ENCODE measurements at regions not wholly inside any gene's neighbourhood (a gene's known extent, or its start where the extent isn't known, plus 50 kb on each side); places are given as distances from the start of the nearest gene placed in this dataset.

DNA sequence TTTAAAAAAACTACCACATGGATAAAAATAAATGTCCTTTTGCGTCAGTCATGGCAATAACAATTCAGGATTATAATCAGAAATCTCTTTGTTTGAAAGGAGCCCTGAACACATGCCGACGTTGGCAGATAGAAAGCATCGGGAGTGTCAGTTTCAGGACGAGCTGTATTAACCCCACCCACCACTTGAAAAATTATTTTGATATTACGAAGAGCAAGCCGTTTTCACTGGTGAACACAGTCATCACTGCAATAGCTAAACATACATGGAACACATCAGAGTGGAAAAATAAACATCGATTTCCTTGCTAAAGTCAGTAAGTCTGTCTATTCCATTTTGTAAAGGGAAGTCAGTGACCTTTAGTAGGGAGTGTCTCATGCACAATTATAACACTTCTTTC is 266.4 kb upstream of the FBXL7 start:
- Histone ChIP-seq H3K36me3 (no peaks in the 10 kb centered on the region), H3K27ac (no peak overlapping the region), H3K27me3 (replicated peaks) (no peaks in the 10 kb centered on the region), H3K4me1 (replicated peaks) (no peaks in the 10 kb centered on the region; the same call in 1 of the 2 replicates), H3K9me3 (replicated peaks) (no peaks in the 10 kb centered on the region), H3K4me3 (peak overlapping the region; percentile 3; the same call in 1 of the 2 replicates)
- peak in 1 of 2 experiments; percentile 18 for DNase-seq (ENCODE audit: low read depth in 1 of 2, low spot score in 2 of 2)

- Histone ChIP-seq H3K36me3 (no peaks in the 10 kb centered on the region), H3K27me3 (replicated peaks) (no peaks in the 10 kb centered on the region; the same call in 1 of the 2 replicates), H3K9me3 (replicated peaks) (no peaks in the 10 kb centered on the region), H3K4me3 (no peak overlapping the region), H3K4me1 (replicated peaks) (no peaks in the 10 kb centered on the region), H3K27ac (no peak overlapping the region)
- no peak for DNase-seq (ENCODE audit: low read depth in 1 of 2, low spot score in 2 of 2)
These were observed 277.8 kb upstream of the FBXL7 start for GRCh38 chr5:15222156-15222555.

DNA sequence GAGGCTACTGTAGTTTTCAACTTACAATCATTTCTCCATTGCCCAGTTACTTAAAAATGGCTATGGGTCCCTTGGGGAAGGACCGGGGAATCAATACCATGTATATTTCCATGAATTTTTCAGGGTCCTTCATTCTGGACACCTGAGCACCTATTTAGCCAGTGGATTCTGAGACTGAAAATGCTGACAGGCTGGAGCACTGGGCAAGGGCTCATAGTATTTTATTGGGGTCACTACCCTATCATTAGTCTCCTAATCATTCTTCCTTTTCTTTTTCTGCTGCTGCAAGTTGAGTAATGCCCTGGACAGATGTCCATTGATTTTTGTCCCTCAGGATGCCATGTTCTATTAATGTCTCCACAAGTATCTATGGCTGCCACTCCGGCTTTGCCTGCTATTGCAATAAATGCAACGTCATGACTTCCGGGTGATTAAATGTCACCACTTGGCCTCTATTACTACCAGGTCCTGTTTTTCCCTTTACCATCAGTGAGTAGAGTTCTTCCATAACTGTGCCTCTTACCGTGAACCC is 279.3 kb upstream of the FBXL7 start:
- Histone ChIP-seq H3K36me3 (no peaks in the 10 kb centered on the region), H3K9me3 (replicated peaks) (no peaks in the 10 kb centered on the region), H3K27ac (no peak overlapping the region), H3K27me3 (replicated peaks) (no peaks in the 10 kb centered on the region; the same call in 1 of the 2 replicates), H3K4me3 (no peak overlapping the region), H3K4me1 (replicated peaks) (no peaks in the 10 kb centered on the region)
- no peak for DNase-seq (ENCODE audit: low read depth in 1 of 2, low spot score in 2 of 2)

GRCh38 chr5:15215056-15215455 is 284.9 kb upstream of the FBXL7 start:
- H3K27ac ChIP-seq, result no peak overlapping the region

DNA sequence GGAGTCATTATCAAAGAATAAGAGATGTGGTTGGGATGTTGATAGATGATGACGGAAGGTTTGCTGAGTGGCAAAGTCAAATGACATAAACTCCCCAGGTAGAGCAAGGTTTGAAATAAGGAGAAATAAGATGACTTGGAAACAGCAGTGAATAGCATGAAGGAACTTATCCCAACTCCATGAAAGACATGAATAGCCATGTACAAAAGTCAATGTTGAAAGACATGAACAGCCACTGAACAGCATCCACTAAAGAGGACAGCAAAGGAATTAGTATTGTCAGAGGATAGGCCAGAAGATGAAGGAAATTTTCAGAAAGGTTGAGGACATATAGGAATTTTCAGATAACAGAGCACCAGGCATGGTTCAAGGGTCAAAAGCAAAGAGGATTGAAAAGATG is 286.0 kb upstream of the FBXL7 start:
- no peaks in the 10 kb centered on the region for H3K4me1 ChIP-seq (replicated peaks)
- H3K27ac ChIP-seq, result no peak overlapping the region
- no peak for DNase-seq (ENCODE audit: low read depth in 1 of 2, low spot score in 2 of 2)
- H3K27me3 ChIP-seq (replicated peaks), result 0 out of 2 replicates have a peak, but pooled peaks cover 4% of the 10 kb centered on the region
- H3K36me3 ChIP-seq, result no peaks in the 10 kb centered on the region
- no peaks in the 10 kb centered on the region for H3K9me3 ChIP-seq (replicated peaks)
- no peak overlapping the region for H3K4me3 ChIP-seq

More at GRCh38 chr5:15215056-15215455, 284.9 kb upstream of the FBXL7 start:
- no peak for DNase-seq (ENCODE audit: low read depth in 1 of 2, low spot score in 2 of 2)
- no peak overlapping the region for H3K4me3 ChIP-seq
- no peaks in the 10 kb centered on the region for H3K4me1 ChIP-seq (replicated peaks)
- H3K36me3 ChIP-seq, result no peaks in the 10 kb centered on the region
- 0 out of 2 replicates have a peak, but pooled peaks cover 4% of the 10 kb centered on the region for H3K27me3 ChIP-seq (replicated peaks)
- H3K9me3 ChIP-seq (replicated peaks), result no peaks in the 10 kb centered on the region

DNA sequence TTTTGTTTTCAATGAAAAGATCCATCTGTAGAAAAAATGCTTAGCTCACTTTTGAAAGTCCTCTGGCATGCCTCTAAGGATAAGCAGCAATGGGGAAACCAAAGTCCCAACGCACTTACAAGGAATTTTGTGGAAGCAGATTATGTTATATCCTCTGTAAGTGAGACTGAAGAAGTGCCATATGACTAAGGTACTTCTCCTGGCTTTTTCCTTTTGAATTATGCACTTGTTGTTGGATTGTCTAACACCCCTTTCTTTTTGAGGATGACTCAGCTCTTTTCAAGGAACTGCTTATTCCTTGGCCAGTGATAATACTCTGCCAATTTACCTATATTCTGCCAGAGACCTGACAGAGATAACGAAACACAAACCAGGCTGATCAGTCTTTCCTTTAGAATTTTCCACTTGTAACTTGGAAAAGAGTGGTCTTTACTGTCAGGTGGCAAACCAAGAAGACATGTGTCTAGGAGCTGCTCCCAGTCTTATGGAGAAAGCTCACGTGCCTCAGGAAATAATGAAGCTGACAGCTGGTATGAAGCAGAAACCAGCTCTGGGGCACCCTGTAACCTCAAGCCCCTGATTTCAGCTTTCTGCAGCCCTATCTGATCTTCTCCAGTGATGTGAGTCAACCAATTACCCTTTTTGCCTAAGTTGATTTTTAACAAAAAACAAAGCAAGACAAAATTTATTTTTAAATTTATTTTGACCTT is 290.8 kb upstream of the FBXL7 start:
- no peaks in the 10 kb centered on the region for H3K4me1 ChIP-seq (replicated peaks)
- no peak for DNase-seq (ENCODE audit: low read depth in 1 of 2, low spot score in 2 of 2)
- H3K36me3 ChIP-seq, result no peaks in the 10 kb centered on the region

GRCh38 chr5:15206133-15206532 is 293.8 kb upstream of the FBXL7 start:
- Histone ChIP-seq H3K9me3 (replicated peaks) (no peaks in the 10 kb centered on the region), H3K27me3 (replicated peaks) (0 out of 2 replicates have a peak, but pooled peaks cover 4% of the 10 kb centered on the region), H3K36me3 (no peaks in the 10 kb centered on the region), H3K4me1 (replicated peaks) (no peaks in the 10 kb centered on the region), H3K4me3 (no peak overlapping the region), H3K27ac (no peak overlapping the region)
- no peak for DNase-seq (ENCODE audit: low read depth in 1 of 2, low spot score in 2 of 2)

More for the DNA sequence above, 290.8 kb upstream of the FBXL7 start:
- no peaks in the 10 kb centered on the region for H3K9me3 ChIP-seq (replicated peaks)
- H3K4me3 ChIP-seq, result no peak overlapping the region
- 0 out of 2 replicates have a peak, but pooled peaks cover 4% of the 10 kb centered on the region for H3K27me3 ChIP-seq (replicated peaks)
- H3K27ac ChIP-seq, result no peak overlapping the region

- Histone ChIP-seq H3K27me3 (replicated peaks) (no peaks in the 10 kb centered on the region), H3K9me3 (replicated peaks) (no peaks in the 10 kb centered on the region), H3K36me3 (no peaks in the 10 kb centered on the region), H3K4me1 (replicated peaks) (no peaks in the 10 kb centered on the region), H3K27ac (no peak overlapping the region), H3K4me3 (no peak overlapping the region)
- DNase-seq (ENCODE audit: low read depth in 1 of 2, low spot score in 2 of 2), result peak in 1 of 2 experiments; percentile 2
These were observed 296.6 kb upstream of the FBXL7 start for GRCh38 chr5:15203376-15203775.

DNA sequence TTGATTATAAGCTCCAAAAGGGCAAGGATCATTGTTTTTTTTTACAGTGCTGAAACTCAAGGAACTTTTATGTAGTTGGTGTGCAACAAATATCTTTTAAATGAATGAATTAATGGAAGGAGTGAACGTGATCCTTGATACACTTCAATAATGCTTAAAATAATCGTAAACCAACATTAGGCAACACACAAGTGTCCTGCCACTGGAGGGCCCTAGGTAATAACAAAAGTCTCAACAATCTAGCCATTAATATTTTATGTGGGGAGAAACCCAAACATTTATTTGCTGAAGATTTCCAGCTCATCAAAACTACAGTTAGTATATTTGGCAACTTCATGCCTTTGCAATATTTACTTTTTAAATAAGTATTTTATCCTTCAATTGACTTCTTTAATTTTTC is 309.0 kb upstream of the FBXL7 start:
- Histone ChIP-seq H3K9me3 (replicated peaks) (no peaks in the 10 kb centered on the region), H3K27ac (no peak overlapping the region), H3K27me3 (replicated peaks) (no peaks in the 10 kb centered on the region), H3K36me3 (no peaks in the 10 kb centered on the region), H3K4me1 (replicated peaks) (no peaks in the 10 kb centered on the region), H3K4me3 (no peak overlapping the region)
- no peak for DNase-seq (ENCODE audit: low read depth in 1 of 2, low spot score in 2 of 2)

GRCh38 chr5:15183520-15183919 is 311.9 kb upstream of the ANKH start:
- no peaks in the 10 kb centered on the region; the same call in 1 of the 2 replicates for H3K27me3 ChIP-seq (replicated peaks)
- no peak for DNase-seq (ENCODE audit: low read depth in 1 of 2, low spot score in 2 of 2)
- no peak overlapping the region for H3K4me3 ChIP-seq
- no peak overlapping the region for H3K27ac ChIP-seq
- H3K9me3 ChIP-seq (replicated peaks), result no peaks in the 10 kb centered on the region
- no peaks in the 10 kb centered on the region for H3K36me3 ChIP-seq
- no peaks in the 10 kb centered on the region for H3K4me1 ChIP-seq (replicated peaks)

DNA sequence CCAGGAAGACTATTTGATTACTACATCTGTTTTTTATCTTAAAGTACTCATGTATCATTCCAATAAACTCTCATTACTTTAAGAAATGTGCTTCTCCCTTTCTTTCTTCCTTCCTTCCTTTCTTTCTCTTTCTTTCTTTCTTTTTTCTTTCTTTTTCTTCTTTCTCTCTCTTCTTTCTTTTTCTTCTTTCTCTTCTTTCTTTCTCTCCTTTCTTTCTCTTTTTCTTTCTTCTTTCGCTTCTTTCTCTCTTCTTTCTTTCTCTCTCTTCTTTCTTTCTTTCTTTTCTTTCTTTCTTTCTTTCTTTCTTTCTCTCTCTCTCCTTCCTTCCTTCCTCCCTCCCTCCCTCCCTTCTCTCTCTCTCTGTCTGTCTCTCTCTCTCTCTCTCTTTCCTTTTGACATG is 298.6 kb upstream of the ANKH start:
- H3K27me3 ChIP-seq (replicated peaks), result no peaks in the 10 kb centered on the region
- H3K36me3 ChIP-seq, result no peaks in the 10 kb centered on the region
- no peak overlapping the region for H3K4me3 ChIP-seq
- no peak overlapping the region for H3K27ac ChIP-seq
- H3K4me1 ChIP-seq (replicated peaks), result no peaks in the 10 kb centered on the region
- DNase-seq (ENCODE audit: low read depth in 1 of 2, low spot score in 2 of 2), result no peak
- no peaks in the 10 kb centered on the region for H3K9me3 ChIP-seq (replicated peaks)

GRCh38 chr5:15168358-15168757 is 296.8 kb upstream of the ANKH start:
- Histone ChIP-seq H3K4me1 (replicated peaks) (no peaks in the 10 kb centered on the region), H3K4me3 (no peak overlapping the region), H3K36me3 (no peaks in the 10 kb centered on the region), H3K9me3 (replicated peaks) (no peaks in the 10 kb centered on the region), H3K27me3 (replicated peaks) (no peaks in the 10 kb centered on the region), H3K27ac (no peak overlapping the region)
- DNase-seq (ENCODE audit: low read depth in 1 of 2, low spot score in 2 of 2), result no peak

GRCh38 chr5:15160091-15160490 is 288.5 kb upstream of the ANKH start:
- Histone ChIP-seq H3K9me3 (replicated peaks) (no peaks in the 10 kb centered on the region), H3K4me1 (replicated peaks) (no peaks in the 10 kb centered on the region), H3K4me3 (no peak overlapping the region), H3K27me3 (replicated peaks) (no peaks in the 10 kb centered on the region), H3K36me3 (no peaks in the 10 kb centered on the region), H3K27ac (no peak overlapping the region)
- no peak for DNase-seq (ENCODE audit: low read depth in 1 of 2, low spot score in 2 of 2)

DNA sequence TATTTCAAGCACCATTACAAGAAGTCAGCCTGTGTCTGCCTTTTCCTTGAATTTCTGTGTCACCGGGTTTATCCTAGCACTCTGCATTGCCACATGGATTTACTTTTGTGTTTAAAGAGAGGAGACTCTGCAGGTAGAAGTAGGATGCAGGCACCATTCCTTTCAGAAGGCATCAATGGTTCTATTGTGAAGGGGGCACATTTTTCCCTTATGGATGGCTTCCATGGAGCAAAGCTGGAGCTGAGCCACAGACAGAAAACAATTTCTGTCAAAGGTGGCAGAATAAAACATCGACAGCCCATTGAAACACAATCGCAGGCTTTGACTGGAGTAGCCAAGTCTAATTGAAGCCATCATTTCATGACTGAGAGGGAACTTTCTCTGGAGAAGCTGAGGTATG is 288.0 kb upstream of the ANKH start:
- no peaks in the 10 kb centered on the region for H3K27me3 ChIP-seq (replicated peaks)
- H3K4me3 ChIP-seq, result no peak overlapping the region
- H3K9me3 ChIP-seq (replicated peaks), result no peaks in the 10 kb centered on the region
- DNase-seq (ENCODE audit: low read depth in 1 of 2, low spot score in 2 of 2), result no peak
- no peak overlapping the region for H3K27ac ChIP-seq
- no peaks in the 10 kb centered on the region for H3K36me3 ChIP-seq
- H3K4me1 ChIP-seq (replicated peaks), result no peaks in the 10 kb centered on the region
